SK-N-MC (cell line): ENCODE measurements at regions not wholly inside any gene's neighbourhood (a gene's known extent, or its start where the extent isn't known, plus 50 kb on each side); places are given as distances from the start of the nearest gene placed in this dataset.

Source experiments
- EZH2 ChIP-seq: fragments of 200-600 bp; sonication (generic); IDR thresholded peaks from one replicate; pipeline ENCODE4 v1.6.1; 2017; ENCODE audit warnings: antibody characterized with exemption
- FOXP2 ChIP-seq: optimal IDR thresholded peaks from 2 replicates; pipeline ENCODE3; 2011; ENCODE audit warnings: mild to moderate bottlenecking, moderate library complexity; ENCODE audit not compliant: insufficient read depth; ENCODE audit errors: extremely low read length, control extremely low read depth
- POLR2AphosphoS5 ChIP-seq: IDR thresholded peaks from 2 replicates; pipeline ENCODE4 v1.6.1; 2012; ENCODE audit warnings: mild to moderate bottlenecking, low read depth, low read length, borderline replicate concordance

GRCh38 chr10:15453926-15454325, 82.8 kb upstream of the FAM171A1 start:
- TF ChIP-seq EZH2: no peak
- no peak for TF ChIP-seq POLR2AphosphoS5
- no peak for TF ChIP-seq FOXP2
